SJCRH30 (cell line): ENCODE measurements at regions not wholly inside any gene's neighbourhood (a gene's known extent, or its start where the extent isn't known, plus 50 kb on each side); places are given as distances from the start of the nearest gene placed in this dataset.

ENCODE experiments used
- DNase-seq, 2 experiments: peaks; one replicate each; pipeline ENCODE4 v3.0.0-alpha.2; 2015 to 2020
- H3K27ac ChIP-seq: fragments of 250-450 bp; sonication (Bioruptor Pico); 2 replicates; pipeline ENCODE4 v1.5.1; 2020; ENCODE audit warnings: mild to moderate bottlenecking, moderate library complexity
- H3K27me3 ChIP-seq: fragments of 250-450 bp; sonication (Bioruptor Pico); 2 replicates; pipeline ENCODE4 v1.5.1; 2020; ENCODE audit warnings: mild to moderate bottlenecking, moderate library complexity
- H3K36me3 ChIP-seq: fragments of 250-450 bp; sonication (Bioruptor Pico); 2 replicates; pipeline ENCODE4 v1.5.1; 2020; ENCODE audit warnings: mild to moderate bottlenecking, moderate library complexity
- H3K4me1 ChIP-seq: fragments of 250-450 bp; sonication (Bioruptor Pico); 2 replicates; pipeline ENCODE4 v1.5.1; 2020; ENCODE audit warnings: mild to moderate bottlenecking, moderate library complexity
- H3K4me3 ChIP-seq: fragments of 250-450 bp; sonication (Bioruptor Pico); 2 replicates; pipeline ENCODE4 v1.5.1; 2020; ENCODE audit warnings: mild to moderate bottlenecking, moderate library complexity
- H3K9me3 ChIP-seq: fragments of 250-450 bp; sonication (Bioruptor Pico); replicated peaks from 2 replicates; pipeline ENCODE4 v1.5.1; 2020; ENCODE audit warnings: mild to moderate bottlenecking, moderate library complexity

DNA sequence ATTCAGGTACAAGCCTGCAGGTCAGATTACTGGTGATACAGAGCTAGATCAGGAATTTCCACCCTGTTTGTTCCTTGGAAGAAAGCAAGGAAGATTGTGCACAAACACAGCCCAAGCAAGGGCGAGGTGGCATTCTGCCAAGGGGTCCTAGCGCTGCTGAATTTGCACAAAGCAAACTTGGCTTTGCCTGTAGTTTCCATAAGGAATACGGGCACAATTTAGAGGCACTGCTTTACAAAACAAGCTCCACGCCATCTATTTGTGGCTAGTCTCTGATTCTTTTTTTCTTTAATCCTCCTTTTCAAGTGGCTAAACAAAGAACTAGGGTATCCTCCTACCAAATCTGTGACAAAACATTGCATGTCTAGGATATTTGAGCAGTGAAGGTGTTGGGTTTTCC, 195.5 kb upstream of the ACVR2A start:
- no peaks in the 10 kb centered on the region for H3K27me3 ChIP-seq
- H3K36me3 ChIP-seq: no peaks in the 10 kb centered on the region
- H3K4me1 ChIP-seq: no peaks in the 10 kb centered on the region
- no peak overlapping the region for H3K27ac ChIP-seq
- H3K9me3 ChIP-seq: no peaks in the 10 kb centered on the region
- peak in 1 of 2 experiments; percentile 6 for DNase-seq
- no peak overlapping the region for H3K4me3 ChIP-seq

DNA sequence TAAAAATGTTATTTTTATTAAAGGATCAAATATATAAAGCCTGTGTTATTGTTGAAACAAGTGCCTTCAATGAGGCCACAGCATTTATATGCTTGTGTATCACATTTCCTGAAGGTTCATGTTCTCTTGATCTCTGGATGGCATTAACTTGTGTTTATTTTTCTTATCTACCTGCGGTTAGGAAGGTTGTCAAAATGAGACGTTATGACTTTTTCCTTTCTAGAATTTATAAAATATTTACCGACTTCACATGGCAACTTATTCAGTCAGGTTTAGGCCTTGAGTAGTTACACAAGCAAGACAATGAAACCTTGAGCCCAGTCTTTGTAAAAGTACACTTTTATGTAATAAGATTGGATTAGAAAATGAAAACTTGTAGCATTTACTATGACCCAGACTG, 196.4 kb upstream of the ACVR2A start:
- DNase-seq: peak in 1 of 2 experiments; percentile 13
- H3K27me3 ChIP-seq: no peaks in the 10 kb centered on the region
- no peaks in the 10 kb centered on the region for H3K36me3 ChIP-seq
- H3K4me3 ChIP-seq: no peak overlapping the region
- no peaks in the 10 kb centered on the region for H3K4me1 ChIP-seq
- no peak overlapping the region for H3K27ac ChIP-seq
- no peaks in the 10 kb centered on the region for H3K9me3 ChIP-seq

DNA sequence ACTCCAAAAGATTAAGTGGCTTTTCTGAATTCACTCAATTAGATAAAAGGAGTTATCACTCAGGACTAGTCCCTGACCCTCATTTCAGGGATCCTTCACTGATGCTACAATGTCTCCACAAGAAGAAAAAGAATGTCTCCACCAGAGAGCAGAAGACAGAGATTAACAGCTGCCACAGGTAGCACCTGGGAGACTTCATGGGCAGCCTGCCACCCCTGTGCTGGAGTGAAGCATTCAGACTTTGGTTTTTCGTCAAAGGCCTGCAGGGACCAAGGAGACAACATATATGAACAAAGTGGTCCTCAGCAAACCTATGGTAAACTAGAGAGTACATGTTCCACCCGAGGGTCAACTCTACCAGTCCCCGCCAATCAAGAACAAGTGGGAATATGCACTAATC, 197.0 kb upstream of the ACVR2A start:
- Histone ChIP-seq H3K27ac (no peak overlapping the region), H3K4me1 (no peaks in the 10 kb centered on the region), H3K9me3 (no peaks in the 10 kb centered on the region), H3K36me3 (no peaks in the 10 kb centered on the region), H3K27me3 (no peaks in the 10 kb centered on the region), H3K4me3 (no peak overlapping the region)
- no peak for DNase-seq

DNA sequence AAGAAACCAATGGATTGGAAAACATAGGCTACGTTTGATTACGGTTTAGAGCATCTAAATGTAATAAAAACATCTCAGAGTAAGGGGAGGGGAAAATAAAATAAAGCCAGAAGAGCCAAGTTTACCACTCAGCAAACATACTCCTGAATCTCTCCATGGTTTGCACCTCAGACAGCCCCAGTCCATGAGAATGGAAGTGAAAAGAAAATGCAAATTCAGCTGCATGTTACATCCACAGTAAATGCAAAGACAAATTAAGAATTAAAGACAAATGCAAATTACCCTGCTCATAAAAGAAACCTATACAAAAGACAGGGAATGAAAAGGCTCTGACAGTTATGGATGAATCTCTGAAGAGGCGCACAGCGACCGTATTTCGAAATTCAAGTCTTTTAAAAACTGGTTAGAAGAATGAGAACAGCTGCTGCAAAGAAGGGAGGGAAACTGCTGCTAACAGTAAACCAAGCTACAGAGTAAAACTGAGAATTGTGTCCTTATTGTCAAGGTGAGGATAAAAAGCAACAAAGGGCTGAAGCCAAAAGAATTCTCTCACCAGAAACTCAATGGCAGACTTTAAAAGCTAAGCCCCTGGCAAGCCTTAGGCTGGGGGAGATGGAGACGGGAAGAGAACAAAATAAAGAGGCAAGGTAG, 197.9 kb upstream of the ACVR2A start:
- no peak for DNase-seq
- no peaks in the 10 kb centered on the region for H3K4me1 ChIP-seq
- no peaks in the 10 kb centered on the region for H3K27me3 ChIP-seq
- no peaks in the 10 kb centered on the region for H3K9me3 ChIP-seq
- no peaks in the 10 kb centered on the region for H3K36me3 ChIP-seq
- no peak overlapping the region for H3K27ac ChIP-seq
- no peak overlapping the region for H3K4me3 ChIP-seq

DNA sequence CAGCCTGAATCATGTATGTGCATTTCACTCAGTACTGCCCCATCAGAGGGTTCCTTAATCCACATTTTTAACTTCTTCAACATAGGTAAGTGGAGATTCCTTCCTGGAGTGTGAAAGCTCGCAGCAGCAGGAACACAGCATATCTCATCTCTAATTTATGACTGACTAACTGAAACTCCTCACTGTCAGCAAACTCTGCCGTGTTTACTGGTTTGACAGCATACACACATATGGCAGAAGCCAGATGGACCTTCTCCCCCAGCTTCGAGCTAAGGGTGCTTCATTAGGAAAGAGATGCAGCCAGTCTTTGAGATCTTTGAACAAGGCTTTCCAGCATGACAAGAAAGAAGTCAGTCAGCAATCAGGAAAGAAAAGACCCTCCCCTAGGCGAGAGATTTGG, 200.3 kb upstream of the ACVR2A start:
- H3K27me3 ChIP-seq: no peaks in the 10 kb centered on the region
- no peaks in the 10 kb centered on the region for H3K36me3 ChIP-seq
- H3K4me3 ChIP-seq: no peak overlapping the region
- H3K9me3 ChIP-seq: no peaks in the 10 kb centered on the region
- no peak overlapping the region for H3K27ac ChIP-seq
- DNase-seq: no peak
- no peaks in the 10 kb centered on the region for H3K4me1 ChIP-seq

DNA sequence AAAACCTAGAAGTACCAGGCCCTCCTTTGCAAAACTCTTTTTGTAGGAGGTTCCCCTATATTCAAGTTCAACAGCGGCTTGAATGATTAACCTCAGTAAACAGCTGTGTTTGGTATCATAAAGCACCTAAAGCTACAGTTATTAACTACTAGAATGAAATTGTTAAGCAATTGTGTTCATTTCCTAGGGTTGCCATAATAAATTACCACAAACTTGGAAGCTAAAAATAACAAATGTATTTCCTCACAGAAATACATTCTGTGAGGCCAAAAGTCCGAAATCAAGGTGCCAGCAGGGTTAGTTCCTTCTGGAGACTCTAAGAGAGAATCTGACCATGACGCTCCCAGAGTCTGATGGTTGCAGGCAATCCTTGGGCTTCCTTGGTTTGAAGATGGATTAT, 202.1 kb upstream of the ACVR2A start:
- H3K27ac ChIP-seq: no peak overlapping the region
- no peaks in the 10 kb centered on the region for H3K4me1 ChIP-seq
- DNase-seq: no peak
- H3K9me3 ChIP-seq: no peaks in the 10 kb centered on the region
- H3K4me3 ChIP-seq: no peak overlapping the region
- H3K36me3 ChIP-seq: no peaks in the 10 kb centered on the region
- H3K27me3 ChIP-seq: no peaks in the 10 kb centered on the region

DNA sequence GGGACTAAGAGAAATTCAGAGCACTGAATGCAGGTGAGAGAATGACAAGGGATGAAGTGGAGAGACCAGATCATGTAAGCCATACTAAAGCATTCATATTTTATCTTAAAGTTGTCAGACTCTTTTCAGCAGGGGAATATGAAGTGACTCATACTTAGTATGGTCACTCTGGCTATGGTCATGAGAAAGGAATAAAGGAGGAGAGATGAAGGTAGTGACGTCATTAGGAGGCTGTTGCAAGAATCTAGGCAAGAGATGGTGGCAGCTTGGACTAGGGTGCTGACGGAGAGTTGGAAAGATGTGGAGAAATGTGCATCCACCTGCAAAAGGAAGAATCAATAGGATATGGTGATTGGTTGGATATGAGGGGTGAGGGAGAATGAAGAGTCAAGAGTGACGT, 203.2 kb upstream of the ACVR2A start:
- no peak for DNase-seq
- Histone ChIP-seq H3K36me3 (no peaks in the 10 kb centered on the region), H3K4me3 (no peak overlapping the region), H3K27ac (no peak overlapping the region), H3K27me3 (no peaks in the 10 kb centered on the region), H3K9me3 (no peaks in the 10 kb centered on the region), H3K4me1 (peaks cover 8% of the 10 kb centered on the region; the same call in 1 of the 2 replicates)

DNA sequence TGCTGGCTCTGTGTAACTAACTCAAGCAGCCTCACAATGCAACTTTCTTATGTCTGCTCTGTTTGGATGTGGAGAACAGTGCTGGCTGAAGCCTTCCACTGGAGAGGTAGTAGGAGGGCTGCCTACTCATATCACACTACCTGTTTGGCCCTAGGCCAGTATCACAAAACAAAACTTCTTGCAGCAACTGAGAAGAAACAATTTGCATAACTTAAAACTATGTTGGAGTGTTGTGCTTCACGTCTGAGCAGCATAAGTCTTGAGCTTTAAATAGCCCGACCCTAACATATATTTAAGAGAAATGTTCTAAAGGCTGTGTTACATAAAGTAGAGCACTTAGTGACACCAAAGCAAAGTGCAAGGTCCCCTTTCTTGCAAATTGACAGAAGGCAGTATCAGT, 204.9 kb upstream of the ACVR2A start:
- Histone ChIP-seq H3K36me3 (no peaks in the 10 kb centered on the region), H3K27ac (no peak overlapping the region), H3K4me1 (peaks cover 25% of the 10 kb centered on the region), H3K4me3 (no peak overlapping the region), H3K9me3 (no peaks in the 10 kb centered on the region), H3K27me3 (no peaks in the 10 kb centered on the region)
- DNase-seq: no peak

DNA sequence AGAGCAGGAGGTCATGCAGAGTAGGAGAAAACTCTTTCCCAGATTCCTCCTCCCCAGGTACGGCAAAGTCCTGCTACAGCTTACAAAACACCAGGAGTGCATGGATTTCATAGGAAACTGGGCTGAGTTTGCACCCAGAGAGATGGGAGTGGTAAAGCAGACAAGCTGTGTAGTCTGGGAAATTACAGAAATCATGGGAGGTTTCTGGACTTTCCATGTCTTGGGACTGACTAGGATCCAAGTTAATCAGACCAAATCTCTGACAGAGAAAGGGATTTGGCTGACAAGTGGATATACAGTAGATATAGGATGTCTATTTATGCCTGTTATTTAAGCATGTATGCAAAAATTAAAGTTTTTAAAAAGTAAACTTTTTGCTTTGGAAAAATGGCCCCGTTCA, 205.4 kb upstream of the ACVR2A start:
- H3K27ac ChIP-seq: no peak overlapping the region
- H3K27me3 ChIP-seq: no peaks in the 10 kb centered on the region
- H3K4me3 ChIP-seq: no peak overlapping the region
- DNase-seq: no peak
- no peaks in the 10 kb centered on the region for H3K36me3 ChIP-seq
- H3K9me3 ChIP-seq: no peaks in the 10 kb centered on the region
- peaks cover 30% of the 10 kb centered on the region for H3K4me1 ChIP-seq

DNA sequence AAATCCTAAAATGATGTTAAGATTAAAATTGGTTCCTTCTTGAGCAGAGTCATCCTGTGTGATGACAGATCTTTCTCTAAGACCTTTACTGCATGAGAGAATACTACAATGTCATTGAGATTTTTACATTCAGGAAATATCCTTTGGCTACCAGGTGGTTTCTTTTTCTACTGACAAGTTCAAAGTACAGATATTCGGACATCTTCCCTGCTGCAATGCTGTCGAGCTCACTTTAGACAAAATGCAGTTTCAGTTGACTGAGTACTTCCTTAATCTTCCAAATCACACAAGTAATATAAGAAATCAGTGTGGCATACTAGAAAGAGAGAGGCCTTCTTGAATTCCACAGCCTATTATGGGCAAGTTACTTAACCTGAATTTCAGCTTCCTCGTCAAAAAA, 207.9 kb upstream of the ACVR2A start:
- no peaks in the 10 kb centered on the region for H3K27me3 ChIP-seq
- DNase-seq: no peak
- H3K27ac ChIP-seq: peak overlapping the region; percentile 64
- H3K4me3 ChIP-seq: no peak overlapping the region
- H3K36me3 ChIP-seq: no peaks in the 10 kb centered on the region
- peaks cover 54% of the 10 kb centered on the region for H3K4me1 ChIP-seq
- H3K9me3 ChIP-seq: 0 out of 2 replicates have a peak, but pooled peaks cover 3% of the 10 kb centered on the region

DNA sequence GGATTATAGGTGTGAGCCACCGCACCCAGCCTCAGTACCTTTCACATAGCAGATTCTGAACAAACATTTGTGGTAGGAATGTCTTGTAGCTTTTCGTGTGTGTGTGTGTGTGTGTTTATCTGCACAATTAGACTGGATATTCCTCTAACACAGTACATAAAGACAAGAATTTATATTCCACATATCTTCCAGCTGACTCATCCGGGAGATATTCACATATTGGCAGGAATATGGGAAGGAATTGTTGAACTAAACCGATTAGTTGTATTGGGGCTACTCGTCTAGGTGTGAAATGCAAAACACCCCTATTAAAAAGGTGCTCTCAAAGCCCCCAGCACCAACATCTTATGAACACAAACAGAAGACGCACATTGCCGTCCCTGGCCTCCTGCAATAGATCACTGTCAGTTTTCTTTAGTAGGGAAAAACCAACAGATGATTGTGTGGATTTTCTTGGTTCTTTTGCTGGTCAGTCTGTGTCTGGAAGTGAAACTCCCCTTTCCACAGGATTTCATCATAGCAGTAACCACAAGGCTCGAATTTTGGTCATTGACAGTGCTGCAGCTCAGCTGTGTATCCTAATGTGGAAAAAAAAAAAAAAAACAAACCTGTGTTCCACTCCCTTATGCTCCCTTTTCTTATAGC, 208.5 kb upstream of the ACVR2A start:
- Histone ChIP-seq H3K9me3 (0 out of 2 replicates have a peak, but pooled peaks cover 3% of the 10 kb centered on the region), H3K27me3 (no peaks in the 10 kb centered on the region), H3K36me3 (no peaks in the 10 kb centered on the region), H3K27ac (peak overlapping the region; percentile 64), H3K4me3 (no peak overlapping the region), H3K4me1 (peaks cover 59% of the 10 kb centered on the region)
- DNase-seq: peak; percentile 12 to 38

DNA sequence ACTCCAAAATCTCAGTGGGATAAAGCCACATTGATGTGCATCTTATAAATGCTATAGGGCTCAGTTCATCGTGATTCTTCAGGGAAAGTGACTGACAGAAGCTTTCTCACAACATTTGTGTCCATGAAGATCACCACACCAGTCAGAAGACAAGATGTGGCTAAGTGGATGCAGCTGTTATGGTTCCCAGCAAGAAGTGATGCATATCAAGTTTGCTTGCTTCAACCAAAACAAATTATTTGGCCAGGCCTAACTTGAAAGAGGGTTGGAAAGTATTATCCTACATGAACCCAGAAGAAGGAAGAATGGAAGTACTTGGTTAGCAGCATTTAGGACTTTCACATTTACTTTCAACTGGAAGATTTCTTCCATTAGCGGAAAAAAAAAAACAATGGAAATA, 210.0 kb upstream of the ACVR2A start:
- 0 out of 2 replicates have a peak, but pooled peaks cover 3% of the 10 kb centered on the region for H3K9me3 ChIP-seq
- DNase-seq: peak; percentile 56 to 78
- peaks cover 61% of the 10 kb centered on the region for H3K4me1 ChIP-seq
- no peak overlapping the region for H3K4me3 ChIP-seq
- H3K27ac ChIP-seq: peak overlapping the region; percentile 64
- H3K27me3 ChIP-seq: no peaks in the 10 kb centered on the region
- H3K36me3 ChIP-seq: no peaks in the 10 kb centered on the region

DNA sequence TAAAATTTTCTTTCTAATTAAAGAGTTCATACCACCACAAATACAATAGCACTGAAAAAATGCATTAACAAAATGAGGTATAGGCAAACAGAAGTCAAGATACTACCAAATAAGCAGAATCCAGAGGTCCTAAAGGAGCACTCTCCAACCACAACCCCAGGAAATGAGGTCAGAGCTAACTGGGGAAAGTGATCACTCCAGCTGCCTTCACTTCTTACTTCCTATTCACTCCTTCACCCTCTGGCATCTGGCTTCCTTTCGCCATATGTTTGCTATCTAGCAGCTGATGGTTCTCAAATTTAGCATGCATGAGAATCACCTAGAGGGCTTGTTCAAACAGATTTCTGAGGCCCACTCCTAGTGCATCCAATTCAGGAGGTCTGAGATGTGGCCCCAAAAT, 212.6 kb upstream of the ACVR2A start:
- Histone ChIP-seq H3K4me1 (peaks cover 67% of the 10 kb centered on the region), H3K9me3 (0 out of 2 replicates have a peak, but pooled peaks cover 3% of the 10 kb centered on the region), H3K27me3 (no peaks in the 10 kb centered on the region), H3K36me3 (no peaks in the 10 kb centered on the region), H3K27ac (peak overlapping the region; percentile 85), H3K4me3 (no peak overlapping the region)
- peak; percentile 82 to 91 for DNase-seq

DNA sequence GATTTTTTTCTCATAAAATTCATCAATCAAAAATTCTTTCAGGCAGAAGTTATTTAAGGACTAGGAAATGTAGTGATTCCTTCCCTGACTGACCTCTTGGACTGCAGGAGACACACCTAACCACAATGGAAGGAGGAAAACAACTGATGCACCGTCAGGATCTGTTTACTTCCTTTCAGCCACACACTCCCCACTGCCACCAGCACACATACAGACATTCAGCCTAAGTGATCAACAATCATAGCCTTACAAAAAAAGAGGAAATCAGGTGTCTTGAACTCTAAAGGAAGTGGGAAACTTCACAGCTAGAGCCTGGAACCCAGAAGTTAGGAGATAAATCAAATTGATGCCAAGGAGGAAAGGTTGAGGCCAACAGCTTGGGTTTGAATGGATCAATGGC, 213.5 kb upstream of the ACVR2A start:
- Histone ChIP-seq H3K4me1 (peaks cover 58% of the 10 kb centered on the region), H3K4me3 (no peak overlapping the region), H3K9me3 (0 out of 2 replicates have a peak, but pooled peaks cover 3% of the 10 kb centered on the region), H3K27ac (peak overlapping the region; percentile 85), H3K36me3 (no peaks in the 10 kb centered on the region), H3K27me3 (no peaks in the 10 kb centered on the region)
- DNase-seq: peak in 1 of 2 experiments; percentile 5

DNA sequence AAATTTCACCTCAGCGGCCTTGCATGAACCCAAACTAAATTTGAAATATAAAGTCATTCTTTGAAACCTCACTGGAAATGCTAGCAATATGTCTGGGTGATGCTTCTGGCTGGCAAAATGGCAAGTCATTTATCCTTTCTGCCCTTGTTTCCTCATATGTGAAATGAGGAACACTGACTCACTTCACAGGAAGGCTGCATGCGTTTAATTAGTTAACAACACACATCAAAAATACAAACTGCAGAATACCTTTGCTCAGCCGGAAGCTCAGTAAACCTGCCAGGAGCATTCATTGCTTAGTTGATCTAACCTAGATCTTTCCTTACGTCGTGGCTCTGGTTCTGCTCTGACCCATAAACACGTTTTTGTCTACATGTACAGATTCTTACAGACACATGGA, 214.2 kb upstream of the ACVR2A start:
- Histone ChIP-seq H3K4me3 (no peak overlapping the region), H3K36me3 (no peaks in the 10 kb centered on the region)
- DNase-seq: no peak

More for the DNA sequence above, 214.2 kb upstream of the ACVR2A start:
- Histone ChIP-seq H3K4me1 (peaks cover 51% of the 10 kb centered on the region), H3K9me3 (0 out of 2 replicates have a peak, but pooled peaks cover 3% of the 10 kb centered on the region), H3K27ac (no peak overlapping the region), H3K27me3 (no peaks in the 10 kb centered on the region)
